NCI-H345 (cell line): ENCODE measurements at regions not wholly inside any gene's neighbourhood (a gene's known extent, or its start where the extent isn't known, plus 50 kb on each side); places are given as distances from the start of the nearest gene placed in this dataset.

Source experiments
- DNase-seq: peaks from one replicate; lab custom pipeline; 2025; lab: John Stamatoyannopoulos, UW

GRCh38 chr1:98035602-98036002 lies 114.8 kb upstream of the DPYD start:
- DNase-seq = no peak

GRCh38 chr1:98034505-98034904 lies 113.7 kb upstream of the DPYD start:
- no peak for DNase-seq

- DNase-seq = no peak
Measured at GRCh38 chr1:98032958-98033357, 112.1 kb upstream of the DPYD start.

GRCh38 chr1:98030976-98031375 lies 110.1 kb upstream of the DPYD start:
- no peak for DNase-seq

- no peak for DNase-seq
Measured at GRCh38 chr1:98030483-98030882, 109.6 kb upstream of the DPYD start.

GRCh38 chr1:98028800-98029199 lies 108.0 kb upstream of the DPYD start:
- DNase-seq = no peak

- DNase-seq = no peak
Measured at GRCh38 chr1:98027103-98027705, 106.4 kb upstream of the DPYD start.

GRCh38 chr1:98025858-98026257 lies 105.0 kb upstream of the DPYD start:
- no peak for DNase-seq

- DNase-seq = no peak
Measured at GRCh38 chr1:98021126-98021525, 100.3 kb upstream of the DPYD start.

- DNase-seq = no peak
Measured at GRCh38 chr1:98019747-98020146, 98.9 kb upstream of the DPYD start.

- no peak for DNase-seq
Measured at GRCh38 chr1:98018074-98018473, 97.2 kb upstream of the DPYD start.

- DNase-seq = no peak
Measured at GRCh38 chr1:98017184-98017583, 96.3 kb upstream of the DPYD start.

GRCh38 chr1:98008373-98008772 lies 87.5 kb upstream of the DPYD start:
- DNase-seq = no peak

GRCh38 chr1:98005326-98006010 lies 84.6 kb upstream of the DPYD start:
- no peak for DNase-seq

- no peak for DNase-seq
Measured at GRCh38 chr1:98003442-98003841, 82.6 kb upstream of the DPYD start.

- DNase-seq = no peak
Measured at GRCh38 chr1:98002288-98002687, 81.5 kb upstream of the DPYD start.

- no peak for DNase-seq
Measured at GRCh38 chr1:98001764-98002163, 80.9 kb upstream of the DPYD start.

- no peak for DNase-seq
Measured at GRCh38 chr1:97999320-97999719, 78.5 kb upstream of the DPYD start.

GRCh38 chr1:97996880-97997279 lies 76.0 kb upstream of the DPYD start:
- DNase-seq = no peak

GRCh38 chr1:97989094-97989680 lies 68.4 kb upstream of the DPYD start:
- DNase-seq = no peak

- no peak for DNase-seq
Measured at GRCh38 chr1:97986041-97987005, 65.5 kb upstream of the DPYD start.

- DNase-seq = no peak
Measured at GRCh38 chr1:97983126-97983525, 62.3 kb upstream of the DPYD start.

GRCh38 chr1:97980530-97980929 lies 59.7 kb upstream of the DPYD start:
- no peak for DNase-seq
